Upper lobe of right lung (tissue), 1 donor: ENCODE measurements at regions not wholly inside any gene's neighbourhood (a gene's known extent, or its start where the extent isn't known, plus 50 kb on each side); places are given as distances from the start of the nearest gene placed in this dataset.

Experiments
- ATAC-seq: fragments of 200-7000 bp; cut with Tn5 transposase; one replicate; pipeline ENCODE4 v1.9.1; 2020; ENCODE audit warnings: mild to moderate bottlenecking, moderate library complexity
- DNase-seq: peaks from one replicate; pipeline ENCODE4 v3.0.0-alpha.2; 2020
- H3K27ac ChIP-seq: fragments of 200-600 bp; one replicate; pipeline ENCODE4 v1.8.0; 2022
- H3K27me3 ChIP-seq: fragments of 200-600 bp; one replicate; pipeline ENCODE4 v1.8.0; 2022; ENCODE audit warnings: mild to moderate bottlenecking
- H3K36me3 ChIP-seq: fragments of 200-600 bp; one replicate; pipeline ENCODE4 v1.8.0; 2022
- H3K4me1 ChIP-seq: fragments of 200-600 bp; one replicate; pipeline ENCODE4 v1.8.0; 2022
- H3K4me3 ChIP-seq: fragments of 200-600 bp; one replicate; pipeline ENCODE4 v1.8.0; 2022; ENCODE audit warnings: mild to moderate bottlenecking
- H3K9me3 ChIP-seq: fragments of 200-600 bp; one replicate; pipeline ENCODE4 v1.8.0; 2022
- CTCF ChIP-seq: fragments of 200-600 bp; IDR thresholded peaks from one replicate; pipeline ENCODE4 v1.8.0; 2022; ENCODE audit warnings: antibody characterized with exemption
- intact Hi-C: fragments of 100-400 bp; cut with DNase I; formaldehyde crosslinking; loops from one replicate; pipeline ENCODE4 v1.11.0; 2022
- donor health status: DM: no; HTN: yes; CAD: no; lungs with severe emphysema.

GRCh38 chr9:113788616-113789330 lies 87.3 kb upstream of the ZNF618 start:
- Histone ChIP-seq H3K4me1 (no peaks in the 10 kb centered on the region), H3K9me3 (no peaks in the 10 kb centered on the region), H3K4me3 (no peak overlapping the region), H3K27me3 (peaks cover 10% of the 10 kb centered on the region), H3K27ac (no peak overlapping the region), H3K36me3 (no peaks in the 10 kb centered on the region)
- intact Hi-C loops = no loop called here
- DNase-seq (no peak), ATAC-seq (no peak)
- TF ChIP-seq CTCF = no peak

- H3K27ac ChIP-seq = no peak overlapping the region
- no peak for TF ChIP-seq CTCF
- H3K27me3 ChIP-seq = peaks cover 10% of the 10 kb centered on the region
- H3K4me1 ChIP-seq = no peaks in the 10 kb centered on the region
- ATAC-seq = no peak
- no peaks in the 10 kb centered on the region for H3K36me3 ChIP-seq
- no peak for DNase-seq
- H3K9me3 ChIP-seq = no peaks in the 10 kb centered on the region
- intact Hi-C loops = no loop called here
- H3K4me3 ChIP-seq = no peak overlapping the region
These were observed 86.0 kb upstream of the ZNF618 start for GRCh38 chr9:113790093-113790492.

- DNase-seq (no peak), ATAC-seq (no peak)
- H3K27me3 ChIP-seq = peaks cover 10% of the 10 kb centered on the region
- intact Hi-C loops = no loop called here
- no peaks in the 10 kb centered on the region for H3K9me3 ChIP-seq
- no peaks in the 10 kb centered on the region for H3K36me3 ChIP-seq
- no peak overlapping the region for H3K4me3 ChIP-seq
- TF ChIP-seq CTCF = no peak
- H3K27ac ChIP-seq = no peak overlapping the region
- H3K4me1 ChIP-seq = no peaks in the 10 kb centered on the region
These were observed 82.6 kb upstream of the ZNF618 start for GRCh38 chr9:113793558-113793957.

- intact Hi-C loops = no loop called here
- H3K4me3 ChIP-seq = no peak overlapping the region
- ATAC-seq (no peak), DNase-seq (no peak)
- H3K9me3 ChIP-seq = no peaks in the 10 kb centered on the region
- H3K36me3 ChIP-seq = no peaks in the 10 kb centered on the region
- peaks cover 4% of the 10 kb centered on the region for H3K27me3 ChIP-seq
- no peaks in the 10 kb centered on the region for H3K4me1 ChIP-seq
- no peak overlapping the region for H3K27ac ChIP-seq
- no peak for TF ChIP-seq CTCF
These were observed 81.4 kb upstream of the ZNF618 start for GRCh38 chr9:113794721-113795120.

GRCh38 chr9:113795811-113796392 lies 80.2 kb upstream of the ZNF618 start:
- ATAC-seq (no peak), DNase-seq (no peak)
- Histone ChIP-seq H3K4me1 (no peaks in the 10 kb centered on the region), H3K27ac (no peak overlapping the region), H3K36me3 (no peaks in the 10 kb centered on the region), H3K9me3 (no peaks in the 10 kb centered on the region), H3K4me3 (no peak overlapping the region), H3K27me3 (no peaks in the 10 kb centered on the region)
- intact Hi-C loops = no loop called here
- TF ChIP-seq CTCF = no peak
